Neural progenitor cell (in vitro differentiated cells): ENCODE measurements at regions not wholly inside any gene's neighbourhood (a gene's known extent, or its start where the extent isn't known, plus 50 kb on each side); places are given as distances from the start of the nearest gene placed in this dataset.

ENCODE experiments used
- CTCF ChIP-seq: fragments of 200-600 bp; sonication (generic); IDR thresholded peaks from 2 replicates; pipeline ENCODE4 v1.5.1; 2017; ENCODE audit warnings: antibody characterized with exemption, mild to moderate bottlenecking
- EZH2 ChIP-seq: fragments of 200-600 bp; sonication (generic); IDR thresholded peaks from 2 replicates; pipeline ENCODE4 v1.6.1; 2017; ENCODE audit warnings: antibody characterized with exemption, mild to moderate bottlenecking, moderate library complexity

GRCh38 chr9:129408535-129409215, 212.2 kb downstream of the C9orf50 start:
- TF ChIP-seq CTCF = no peak
- no peak for TF ChIP-seq EZH2
